ENCODE measurements at regions not wholly inside any gene's neighbourhood (a gene's known extent, or its start where the extent isn't known, plus 50 kb on each side); places are given as distances from the start of the nearest gene placed in this dataset.

GRCh38 chr12:34304546-34304945 is 282.2 kb downstream of the ALG10 start:
- TF ChIP-seq ZNF174 (tag by site-specific recombination; IDR thresholded peaks at IDR 0.05) (no peak), ZNF473 (tag by site-specific recombination; IDR thresholded peaks at IDR 0.05) (no peak), SETDB1 (IDR thresholded peaks at IDR 0.05; ENCODE audit: insufficient read length, low read length) (no peak)
- TF ChIP-seq, protein P1, sequence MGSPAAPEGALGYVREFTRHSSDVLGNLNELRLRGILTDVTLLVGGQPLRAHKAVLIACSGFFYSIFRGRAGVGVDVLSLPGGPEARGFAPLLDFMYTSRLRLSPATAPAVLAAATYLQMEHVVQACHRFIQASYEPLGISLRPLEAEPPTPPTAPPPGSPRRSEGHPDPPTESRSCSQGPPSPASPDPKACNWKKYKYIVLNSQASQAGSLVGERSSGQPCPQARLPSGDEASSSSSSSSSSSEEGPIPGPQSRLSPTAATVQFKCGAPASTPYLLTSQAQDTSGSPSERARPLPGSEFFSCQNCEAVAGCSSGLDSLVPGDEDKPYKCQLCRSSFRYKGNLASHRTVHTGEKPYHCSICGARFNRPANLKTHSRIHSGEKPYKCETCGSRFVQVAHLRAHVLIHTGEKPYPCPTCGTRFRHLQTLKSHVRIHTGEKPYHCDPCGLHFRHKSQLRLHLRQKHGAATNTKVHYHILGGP (tag by site-specific recombination; IDR thresholded peaks at IDR 0.05), result no peak
- TF ChIP-seq, protein P2, sequence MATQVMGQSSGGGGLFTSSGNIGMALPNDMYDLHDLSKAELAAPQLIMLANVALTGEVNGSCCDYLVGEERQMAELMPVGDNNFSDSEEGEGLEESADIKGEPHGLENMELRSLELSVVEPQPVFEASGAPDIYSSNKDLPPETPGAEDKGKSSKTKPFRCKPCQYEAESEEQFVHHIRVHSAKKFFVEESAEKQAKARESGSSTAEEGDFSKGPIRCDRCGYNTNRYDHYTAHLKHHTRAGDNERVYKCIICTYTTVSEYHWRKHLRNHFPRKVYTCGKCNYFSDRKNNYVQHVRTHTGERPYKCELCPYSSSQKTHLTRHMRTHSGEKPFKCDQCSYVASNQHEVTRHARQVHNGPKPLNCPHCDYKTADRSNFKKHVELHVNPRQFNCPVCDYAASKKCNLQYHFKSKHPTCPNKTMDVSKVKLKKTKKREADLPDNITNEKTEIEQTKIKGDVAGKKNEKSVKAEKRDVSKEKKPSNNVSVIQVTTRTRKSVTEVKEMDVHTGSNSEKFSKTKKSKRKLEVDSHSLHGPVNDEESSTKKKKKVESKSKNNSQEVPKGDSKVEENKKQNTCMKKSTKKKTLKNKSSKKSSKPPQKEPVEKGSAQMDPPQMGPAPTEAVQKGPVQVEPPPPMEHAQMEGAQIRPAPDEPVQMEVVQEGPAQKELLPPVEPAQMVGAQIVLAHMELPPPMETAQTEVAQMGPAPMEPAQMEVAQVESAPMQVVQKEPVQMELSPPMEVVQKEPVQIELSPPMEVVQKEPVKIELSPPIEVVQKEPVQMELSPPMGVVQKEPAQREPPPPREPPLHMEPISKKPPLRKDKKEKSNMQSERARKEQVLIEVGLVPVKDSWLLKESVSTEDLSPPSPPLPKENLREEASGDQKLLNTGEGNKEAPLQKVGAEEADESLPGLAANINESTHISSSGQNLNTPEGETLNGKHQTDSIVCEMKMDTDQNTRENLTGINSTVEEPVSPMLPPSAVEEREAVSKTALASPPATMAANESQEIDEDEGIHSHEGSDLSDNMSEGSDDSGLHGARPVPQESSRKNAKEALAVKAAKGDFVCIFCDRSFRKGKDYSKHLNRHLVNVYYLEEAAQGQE (tag by site-specific recombination; IDR thresholded peaks at IDR 0.05), result no peak
